Neural progenitor cell (in vitro differentiated cells): ENCODE measurements at regions not wholly inside any gene's neighbourhood (a gene's known extent, or its start where the extent isn't known, plus 50 kb on each side); places are given as distances from the start of the nearest gene placed in this dataset.

Experiments
- CTCF ChIP-seq: fragments of 200-600 bp; sonication (generic); IDR thresholded peaks from 2 replicates; pipeline ENCODE4 v1.5.1; 2017; ENCODE audit warnings: antibody characterized with exemption, mild to moderate bottlenecking
- EZH2 ChIP-seq: fragments of 200-600 bp; sonication (generic); IDR thresholded peaks from 2 replicates; pipeline ENCODE4 v1.6.1; 2017; ENCODE audit warnings: antibody characterized with exemption, mild to moderate bottlenecking, moderate library complexity
- EZH2phosphoT487 ChIP-seq: fragments of 200-600 bp; sonication (generic); IDR thresholded peaks from 2 replicates; pipeline ENCODE4 v1.6.1; 2017; ENCODE audit warnings: antibody characterized with exemption

GRCh38 chrX:121336831-121337421 is 289.5 kb downstream of the GLUD2 start:
- TF ChIP-seq CTCF, result no peak
- no peak for TF ChIP-seq EZH2
- TF ChIP-seq EZH2phosphoT487, result no peak
